ENCODE measurements at regions not wholly inside any gene's neighbourhood (a gene's known extent, or its start where the extent isn't known, plus 50 kb on each side); places are given as distances from the start of the nearest gene placed in this dataset.

- DNase-seq (ENCODE audit: low spot score) = no peak
- no peak for TF ChIP-seq CTCF (IDR thresholded peaks at IDR 0.05; ENCODE audit: borderline replicate concordance, control extremely low read depth, extremely low read depth, insufficient read depth, missing control alignments)
- in situ Hi-C loops (cut with MboI; ENCODE audit: low sequenced_read_pairs, unreplicated experiment) = no loop called here
Measured at GRCh38 chr1:187551061-187551460, 722.3 kb downstream of the PLA2G4A start.

GRCh38 chr1:187563191-187563590 is 734.4 kb downstream of the PLA2G4A start:
- TF ChIP-seq CTCF (IDR thresholded peaks at IDR 0.05; ENCODE audit: borderline replicate concordance, control extremely low read depth, extremely low read depth, insufficient read depth, missing control alignments) = no peak
- DNase-seq (ENCODE audit: low spot score) = no peak
- in situ Hi-C loops (cut with MboI; ENCODE audit: low sequenced_read_pairs, unreplicated experiment) = no loop called here

GRCh38 chr1:187566354-187566753 is 737.6 kb downstream of the PLA2G4A start:
- in situ Hi-C loops (cut with MboI; ENCODE audit: low sequenced_read_pairs, unreplicated experiment) = no loop called here
- TF ChIP-seq CTCF (IDR thresholded peaks at IDR 0.05; ENCODE audit: borderline replicate concordance, control extremely low read depth, extremely low read depth, insufficient read depth, missing control alignments) = no peak
- DNase-seq (ENCODE audit: low spot score) = no peak

GRCh38 chr1:187568067-187568466 is 739.3 kb downstream of the PLA2G4A start:
- in situ Hi-C loops (cut with MboI; ENCODE audit: low sequenced_read_pairs, unreplicated experiment) = no loop called here
- no peak for DNase-seq (ENCODE audit: low spot score)
- no peak for TF ChIP-seq CTCF (IDR thresholded peaks at IDR 0.05; ENCODE audit: borderline replicate concordance, control extremely low read depth, extremely low read depth, insufficient read depth, missing control alignments)

- no peak for TF ChIP-seq CTCF (IDR thresholded peaks at IDR 0.05; ENCODE audit: borderline replicate concordance, control extremely low read depth, extremely low read depth, insufficient read depth, missing control alignments)
- DNase-seq (ENCODE audit: low spot score) = no peak
- in situ Hi-C loops (cut with MboI; ENCODE audit: low sequenced_read_pairs, unreplicated experiment) = no loop called here
Measured at GRCh38 chr1:187570166-187570565, 741.4 kb downstream of the PLA2G4A start.

GRCh38 chr1:187577610-187578009 is 748.9 kb downstream of the PLA2G4A start:
- DNase-seq (ENCODE audit: low spot score) = no peak
- no peak for TF ChIP-seq CTCF (IDR thresholded peaks at IDR 0.05; ENCODE audit: borderline replicate concordance, control extremely low read depth, extremely low read depth, insufficient read depth, missing control alignments)
- in situ Hi-C loops (cut with MboI; ENCODE audit: low sequenced_read_pairs, unreplicated experiment) = no loop called here

- in situ Hi-C loops (cut with MboI; ENCODE audit: low sequenced_read_pairs, unreplicated experiment) = no loop called here
- no peak for TF ChIP-seq CTCF (IDR thresholded peaks at IDR 0.05; ENCODE audit: borderline replicate concordance, control extremely low read depth, extremely low read depth, insufficient read depth, missing control alignments)
- no peak for DNase-seq (ENCODE audit: low spot score)
Measured at GRCh38 chr1:187588917-187589316, 760.2 kb downstream of the PLA2G4A start.

All from GM13976 (cell line).